Activated CD8-positive, alpha-beta memory T cell treated with anti-CD3 and anti-CD28 coated beads, Interleukin-2, amount 50 U/mL, for 4 hours (primary cell): ENCODE measurements at regions not wholly inside any gene's neighbourhood (a gene's known extent, or its start where the extent isn't known, plus 50 kb on each side); places are given as distances from the start of the nearest gene placed in this dataset.

ENCODE experiments used
- DNase-seq: peaks from one replicate; pipeline ENCODE4 v3.0.0-alpha.2; 2020

- DNase-seq = no peak
These were observed 495.7 kb downstream of the GALC start for GRCh38 chr14:87497301-87497700.

- no peak for DNase-seq
These were observed 499.0 kb downstream of the GALC start for GRCh38 chr14:87494010-87494409.

- no peak for DNase-seq
These were observed 500.4 kb downstream of the GALC start for GRCh38 chr14:87492561-87492960.

- no peak for DNase-seq
These were observed 501.2 kb downstream of the GALC start for GRCh38 chr14:87491816-87492215.

GRCh38 chr14:87489196-87489819, 503.7 kb downstream of the GALC start:
- no peak for DNase-seq

- no peak for DNase-seq
These were observed 509.4 kb downstream of the GALC start for GRCh38 chr14:87483271-87484260.

GRCh38 chr14:87468531-87468930, 524.5 kb downstream of the GALC start:
- DNase-seq = no peak

- no peak for DNase-seq
These were observed 525.4 kb downstream of the GALC start for GRCh38 chr14:87467578-87467977.

- DNase-seq = no peak
These were observed 527.2 kb downstream of the GALC start for GRCh38 chr14:87465770-87466169.

GRCh38 chr14:87461704-87462103, 531.3 kb downstream of the GALC start:
- no peak for DNase-seq

GRCh38 chr14:87457720-87458119, 535.3 kb downstream of the GALC start:
- no peak for DNase-seq

- no peak for DNase-seq
These were observed 542.8 kb downstream of the GALC start for GRCh38 chr14:87450193-87450592.

- DNase-seq = no peak
These were observed 544.0 kb downstream of the GALC start for GRCh38 chr14:87449016-87449415.

- no peak for DNase-seq
These were observed 549.2 kb downstream of the GALC start for GRCh38 chr14:87443787-87444186.

GRCh38 chr14:87443039-87443438, 549.9 kb downstream of the GALC start:
- DNase-seq = no peak

- no peak for DNase-seq
These were observed 555.8 kb downstream of the GALC start for GRCh38 chr14:87437158-87437557.

GRCh38 chr14:87434680-87435079, 558.3 kb downstream of the GALC start:
- DNase-seq = no peak

GRCh38 chr14:87434011-87434410, 559.0 kb downstream of the GALC start:
- DNase-seq = no peak

GRCh38 chr14:87432698-87433097, 560.3 kb downstream of the GALC start:
- no peak for DNase-seq

GRCh38 chr14:87430810-87431209, 562.2 kb downstream of the GALC start:
- no peak for DNase-seq

- DNase-seq = no peak
These were observed 562.8 kb downstream of the GALC start for GRCh38 chr14:87430214-87430613.

- DNase-seq = no peak
These were observed 573.1 kb downstream of the GALC start for GRCh38 chr14:87419925-87420324.

- DNase-seq = no peak
These were observed 581.6 kb downstream of the GALC start for GRCh38 chr14:87411370-87411769.

GRCh38 chr14:87409393-87409792, 583.6 kb downstream of the GALC start:
- no peak for DNase-seq
